ENCODE measurements at regions not wholly inside any gene's neighbourhood (a gene's known extent, or its start where the extent isn't known, plus 50 kb on each side); places are given as distances from the start of the nearest gene placed in this dataset.
A peak's percentile ranks its signal among the peaks of the same experiment; 100 is the strongest.
"Not testable (repeated sequence)": the region's sequence is repeated elsewhere in the genome, so short reads cannot be mapped to it uniquely, and the experiment has no call there.

GRCh38 chr20:24418731-24419130 is 50.7 kb upstream of the SYNDIG1 start:
- DNase-seq, result no peak

DNA sequence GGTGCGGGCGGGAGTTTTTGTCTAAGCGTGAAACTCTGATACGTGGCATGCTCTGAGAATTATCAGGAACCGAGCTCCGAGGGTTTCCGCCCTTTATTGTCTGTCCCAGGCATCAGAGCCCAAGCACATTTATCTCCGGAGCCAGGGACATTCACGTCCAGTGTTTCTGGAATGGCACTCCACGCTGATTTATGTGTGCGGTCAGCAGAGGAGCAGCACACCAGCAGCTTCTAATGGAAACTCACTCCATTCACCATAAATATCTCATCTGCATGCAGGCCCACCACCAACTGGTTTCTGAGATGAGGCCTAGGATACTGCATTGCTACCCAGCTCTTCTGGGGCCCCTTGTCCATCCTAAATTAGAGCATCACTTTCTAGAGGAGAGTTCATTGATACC is 51.9 kb upstream of the SYNDIG1 start:
- no peak for DNase-seq

DNA sequence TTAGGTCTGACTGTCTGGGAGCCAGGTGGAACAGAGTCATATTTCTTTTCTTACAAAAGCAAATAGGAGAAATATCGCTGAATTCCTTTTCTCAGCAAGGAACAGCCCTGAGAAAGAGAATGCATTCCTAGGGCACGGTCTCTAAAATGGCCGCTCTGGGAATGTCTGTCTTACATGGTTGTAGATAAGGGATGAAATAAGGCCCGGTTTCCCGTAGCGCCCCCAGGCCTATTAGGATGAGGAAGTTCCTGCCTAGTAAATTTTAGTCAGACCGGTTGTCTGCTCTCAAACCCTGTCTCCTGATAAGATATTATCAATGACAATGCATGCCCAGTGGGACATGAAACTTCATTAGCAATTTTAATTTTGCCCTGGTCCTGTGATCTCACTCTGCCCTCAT is 54.0 kb upstream of the SYNDIG1 start:
- DNase-seq, result not testable (repeated sequence)

GRCh38 chr20:24411834-24412216 is 57.6 kb upstream of the SYNDIG1 start:
- DNase-seq, result no peak

- DNase-seq, result no peak
Measured at GRCh38 chr20:24411003-24411833, 58.2 kb upstream of the SYNDIG1 start.

DNA sequence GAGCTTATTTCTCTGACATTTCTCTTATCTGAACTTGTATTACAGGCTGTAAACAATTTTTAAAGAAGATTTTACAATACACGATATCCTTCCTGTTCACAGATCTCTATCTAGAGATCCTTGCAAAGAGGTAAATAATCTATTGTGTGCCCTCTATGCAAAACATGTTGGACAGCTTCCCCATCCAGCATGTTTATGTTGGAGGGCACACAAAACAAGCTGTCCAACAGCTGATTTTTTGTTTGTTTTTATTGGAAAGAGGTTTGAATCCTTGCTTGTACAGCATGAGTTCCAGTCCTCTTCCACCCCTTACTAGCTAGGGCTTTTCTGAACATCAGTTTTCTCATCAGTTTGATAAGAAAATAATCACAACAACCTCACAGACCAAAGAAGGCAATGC is 62.3 kb upstream of the SYNDIG1 start:
- no peak for DNase-seq

GRCh38 chr20:24406750-24407149 is 62.7 kb upstream of the SYNDIG1 start:
- no peak for DNase-seq

- DNase-seq, result no peak
Measured at GRCh38 chr20:24406251-24406650, 63.2 kb upstream of the SYNDIG1 start.

DNA sequence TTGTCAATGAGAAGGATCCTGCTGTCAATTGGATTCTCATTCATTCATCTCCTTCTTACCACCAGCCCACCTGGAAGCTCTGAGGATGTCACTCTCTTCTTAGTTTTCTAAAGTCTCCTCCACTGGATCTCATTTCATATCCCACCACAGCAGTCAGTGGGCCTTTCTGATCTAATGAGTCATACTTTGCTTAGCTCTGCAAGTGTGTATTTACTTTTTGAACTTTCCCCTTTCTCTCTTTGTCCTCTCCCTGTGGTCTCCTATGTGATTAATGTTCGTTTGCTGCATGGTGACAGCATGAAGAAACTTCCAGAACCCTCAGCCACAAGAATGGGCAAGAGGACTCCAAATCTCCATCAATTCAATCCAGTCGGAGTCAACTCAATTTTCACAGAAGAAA is 63.6 kb upstream of the SYNDIG1 start:
- no peak for DNase-seq

GRCh38 chr20:24403406-24403805 is 66.0 kb upstream of the SYNDIG1 start:
- no peak for DNase-seq

GRCh38 chr20:24402188-24402587 is 67.2 kb upstream of the SYNDIG1 start:
- no peak for DNase-seq

DNA sequence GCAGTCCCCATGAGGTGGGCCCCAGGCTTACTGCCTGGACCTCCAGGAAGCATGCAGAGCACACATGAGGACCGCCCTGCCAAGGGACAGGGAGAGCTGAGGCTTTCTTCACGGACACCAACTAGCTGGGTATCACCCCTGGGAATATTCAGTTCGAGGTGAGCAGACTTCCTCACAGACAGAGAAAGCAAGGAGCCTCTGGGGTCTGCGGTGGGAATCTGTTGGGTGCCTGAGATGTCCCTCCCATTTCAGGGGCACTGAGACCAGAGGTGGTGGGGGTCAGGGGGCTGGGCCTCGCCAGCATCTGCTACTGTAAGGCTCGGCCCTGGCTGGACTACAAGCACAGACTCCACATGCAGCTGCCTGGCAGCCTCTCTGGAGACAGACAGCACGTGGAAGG is 74.3 kb upstream of the SYNDIG1 start:
- DNase-seq, result no peak

GRCh38 chr20:24393903-24394302 is 75.5 kb upstream of the SYNDIG1 start:
- no peak for DNase-seq

- DNase-seq, result no peak
Measured at GRCh38 chr20:24392612-24393011, 76.8 kb upstream of the SYNDIG1 start.

DNA sequence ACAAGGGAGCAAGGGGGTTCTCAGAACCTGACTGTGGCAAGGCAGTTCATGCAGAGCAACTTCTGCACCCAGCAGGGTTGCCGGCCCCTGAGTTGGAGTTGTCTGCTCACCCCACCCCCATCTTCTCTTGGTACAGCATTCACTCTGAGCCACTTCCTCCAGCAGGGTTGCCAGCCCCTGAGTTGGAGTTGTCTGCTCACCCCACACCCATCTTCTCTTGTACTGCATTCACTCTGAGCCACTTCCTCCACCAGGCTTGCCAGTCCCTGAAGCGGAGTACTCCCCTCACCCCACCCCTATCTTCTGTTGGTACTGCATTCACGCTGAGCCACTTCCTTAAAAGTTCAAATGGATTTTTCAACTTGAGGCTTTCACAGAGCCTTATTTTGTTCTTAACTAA is 79.7 kb upstream of the SYNDIG1 start:
- DNase-seq, result peak; percentile 15

- no peak for DNase-seq
Measured at GRCh38 chr20:24388828-24389380, 80.5 kb upstream of the SYNDIG1 start.

GRCh38 chr20:24385547-24385946 is 83.9 kb upstream of the SYNDIG1 start:
- DNase-seq, result no peak

DNA sequence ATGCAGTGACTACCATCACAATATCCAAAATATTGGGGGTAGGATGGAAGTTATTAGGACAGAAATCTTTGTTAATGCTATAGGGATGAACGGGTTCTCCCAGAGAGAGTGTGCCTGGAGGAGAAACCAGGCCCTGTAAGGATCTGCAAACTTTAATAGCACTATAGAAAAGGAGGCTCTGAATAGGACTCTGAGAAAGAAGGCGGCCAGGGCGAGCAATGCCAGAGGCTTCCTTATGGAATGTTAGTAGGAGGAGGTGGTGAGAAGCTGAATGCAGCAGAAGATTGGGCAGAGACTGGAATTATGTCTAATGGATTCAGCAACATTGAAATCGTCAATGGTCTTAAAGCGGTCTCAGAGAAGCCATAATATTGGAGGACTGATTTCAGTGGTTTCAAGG is 84.6 kb upstream of the SYNDIG1 start:
- no peak for DNase-seq

- DNase-seq, result no peak
Measured at GRCh38 chr20:24382743-24383142, 86.7 kb upstream of the SYNDIG1 start.

GRCh38 chr20:24382331-24382730 is 87.1 kb upstream of the SYNDIG1 start:
- no peak for DNase-seq

GRCh38 chr20:24381886-24382285 is 87.5 kb upstream of the SYNDIG1 start:
- no peak for DNase-seq

DNA sequence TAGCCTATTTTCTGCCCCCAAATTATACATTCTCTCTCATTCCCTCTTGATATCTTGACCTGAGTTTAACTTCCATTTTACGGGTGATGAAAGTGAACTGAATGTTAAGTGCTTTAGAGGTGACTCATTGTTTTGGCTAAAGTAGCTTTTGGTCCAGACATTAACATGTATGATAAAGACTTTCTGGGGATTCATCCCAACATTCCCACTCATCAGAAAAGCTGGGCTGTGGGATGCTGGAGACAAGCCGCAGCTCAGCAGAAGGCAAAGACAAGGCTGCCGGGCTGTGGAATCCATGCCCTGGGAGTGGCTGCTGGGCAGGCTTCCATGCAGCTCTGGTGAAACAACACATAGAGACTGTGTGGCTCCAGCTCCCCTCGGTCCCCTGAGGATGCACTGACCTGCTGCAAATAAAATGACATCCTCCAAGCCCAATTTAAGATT is 89.9 kb upstream of the SYNDIG1 start:
- DNase-seq, result no peak

DNA sequence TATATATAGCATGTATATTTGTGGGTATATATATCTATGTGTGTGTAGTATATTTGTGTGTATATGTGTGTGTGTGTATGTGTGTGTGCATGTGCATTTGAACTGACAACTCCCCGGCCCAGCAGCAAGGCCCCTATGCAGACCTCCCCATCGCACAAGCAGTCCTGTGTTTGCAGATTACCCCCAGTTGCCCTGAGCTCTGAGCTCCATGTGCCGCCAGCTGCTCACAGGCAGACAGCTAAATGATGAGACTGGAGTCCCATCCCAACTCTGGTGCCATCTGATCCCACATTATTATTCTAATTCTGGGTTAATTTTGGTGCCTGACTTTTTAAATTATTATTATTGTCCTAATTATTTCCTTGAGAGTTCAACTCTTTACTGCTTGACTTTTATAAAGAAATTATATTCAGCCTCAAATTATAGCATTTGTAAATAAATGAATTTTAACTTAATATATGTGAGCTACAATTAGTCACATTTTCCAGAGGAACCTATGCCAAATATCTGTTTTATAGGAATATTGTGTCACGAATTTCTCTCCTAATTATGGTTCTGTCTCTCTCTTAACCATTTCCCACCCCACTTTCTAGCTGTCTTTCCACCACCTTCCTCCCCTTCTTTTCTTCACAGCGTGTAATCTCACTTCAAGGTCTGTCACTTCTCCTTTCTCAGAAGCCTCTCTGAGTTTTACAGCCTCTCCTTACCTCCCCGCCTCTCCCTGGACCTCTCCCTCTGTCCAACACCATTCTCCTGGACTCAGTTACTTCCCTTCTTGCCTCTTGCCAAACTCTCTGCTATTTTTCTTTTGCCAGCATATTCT is 90.6 kb upstream of the SYNDIG1 start:
- no peak for DNase-seq
